DMS114 treated with DMSO at 0.1 percent for 48 hours (cell line): ENCODE measurements at regions not wholly inside any gene's neighbourhood (a gene's known extent, or its start where the extent isn't known, plus 50 kb on each side); places are given as distances from the start of the nearest gene placed in this dataset.
"Not testable (repeated sequence)": the region's sequence is repeated elsewhere in the genome, so short reads cannot be mapped to it uniquely, and the experiment has no call there.

Source experiments
- DNase-seq: peaks from one replicate; lab custom pipeline; 2025; ENCODE audit not compliant: unreplicated experiment; lab: John Stamatoyannopoulos, UW

DNA sequence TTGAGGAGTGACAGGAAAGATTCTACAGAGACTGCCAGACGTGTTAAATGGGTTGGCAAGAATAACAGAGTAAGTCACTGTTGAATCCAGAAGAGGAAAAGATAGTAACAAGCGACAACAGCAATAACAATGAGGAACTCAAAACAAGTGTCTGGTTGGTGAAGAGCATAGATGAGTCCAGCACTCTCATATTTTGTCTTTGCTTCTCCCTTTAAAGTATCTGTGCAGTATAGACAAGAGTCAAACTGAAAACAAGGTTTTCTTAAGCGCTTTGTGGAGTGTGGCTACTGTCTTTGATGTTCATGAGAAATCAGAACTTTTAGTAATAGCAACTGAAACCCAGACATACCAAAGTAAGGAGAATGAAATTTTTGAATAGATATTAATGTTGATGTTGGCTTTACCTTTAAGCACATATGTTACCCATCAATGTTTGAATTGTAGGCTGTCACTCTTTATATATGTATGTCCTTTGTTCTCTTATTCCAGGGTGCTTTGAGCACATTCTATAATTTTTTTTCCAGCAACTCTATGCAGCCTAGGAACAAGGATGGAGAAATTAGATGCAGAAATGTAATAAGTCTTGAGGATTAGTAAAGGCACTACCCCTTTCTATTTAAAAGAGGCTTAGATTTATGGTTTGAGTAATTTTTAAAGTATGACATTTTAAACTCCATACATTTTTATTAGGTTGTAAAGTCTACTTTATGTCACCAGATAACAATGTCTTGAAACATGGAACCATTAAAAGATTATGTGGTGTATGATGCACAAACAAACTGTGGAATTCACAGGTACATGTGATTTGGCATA lies 185.5 kb downstream of the NFKBIZ start:
- DNase-seq = no peak

DNA sequence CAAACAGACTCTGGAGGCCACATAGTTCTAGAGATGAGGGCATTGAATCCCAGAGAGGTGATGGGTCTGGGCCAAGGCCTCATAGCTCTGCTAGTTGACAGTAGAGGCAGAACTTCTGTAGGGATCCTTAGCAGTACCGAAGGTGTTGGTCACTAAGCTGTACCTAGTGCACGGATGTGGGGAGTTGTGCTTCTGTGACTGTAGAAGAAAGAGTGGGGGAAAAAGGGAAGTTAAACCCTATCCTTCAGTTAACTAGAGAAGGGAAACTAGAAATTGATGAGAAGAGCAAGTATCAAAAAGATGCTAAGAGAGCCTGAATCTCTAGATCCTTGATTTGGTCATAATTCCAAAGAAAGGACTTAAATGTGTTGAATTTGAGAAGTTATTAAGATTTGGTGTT lies 186.7 kb downstream of the NFKBIZ start:
- DNase-seq = no peak

DNA sequence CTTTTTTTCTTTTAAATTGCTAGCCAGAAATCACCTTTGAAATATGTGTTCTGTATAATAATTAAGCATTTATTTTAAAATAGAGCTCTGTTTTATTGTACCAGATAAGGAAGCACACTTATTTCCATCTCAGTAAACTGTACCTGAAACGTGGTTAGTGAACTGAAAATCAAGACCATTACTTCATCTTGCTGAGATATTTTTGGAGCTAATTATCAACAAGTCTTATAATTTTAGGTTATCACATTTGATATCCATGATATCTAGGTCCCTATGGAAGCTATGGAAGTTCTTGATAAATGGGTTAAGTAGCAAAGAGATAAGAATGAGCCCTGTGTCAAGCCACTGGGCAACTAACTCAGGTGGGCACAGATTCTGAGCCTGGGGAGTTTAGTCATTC lies 187.2 kb downstream of the NFKBIZ start:
- no peak for DNase-seq

DNA sequence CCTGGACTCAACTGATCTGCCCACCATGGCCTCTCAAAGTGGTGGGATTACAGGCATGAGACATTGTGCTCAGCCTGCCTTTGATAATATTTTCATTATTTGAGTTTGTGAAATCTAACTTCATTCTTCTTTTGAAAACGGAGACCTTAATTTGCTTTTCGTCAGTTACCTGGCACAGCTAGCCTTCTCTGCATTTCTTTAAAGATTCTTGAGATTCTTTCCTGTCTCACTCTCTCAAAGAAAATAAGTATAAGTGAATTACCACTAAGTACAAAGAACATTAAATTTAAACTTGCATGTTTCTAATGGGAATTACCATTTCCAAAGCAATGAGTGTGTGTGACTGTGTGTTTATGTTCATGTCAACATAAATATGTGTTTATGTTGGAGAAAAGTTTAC lies 187.9 kb downstream of the NFKBIZ start:
- no peak for DNase-seq

DNA sequence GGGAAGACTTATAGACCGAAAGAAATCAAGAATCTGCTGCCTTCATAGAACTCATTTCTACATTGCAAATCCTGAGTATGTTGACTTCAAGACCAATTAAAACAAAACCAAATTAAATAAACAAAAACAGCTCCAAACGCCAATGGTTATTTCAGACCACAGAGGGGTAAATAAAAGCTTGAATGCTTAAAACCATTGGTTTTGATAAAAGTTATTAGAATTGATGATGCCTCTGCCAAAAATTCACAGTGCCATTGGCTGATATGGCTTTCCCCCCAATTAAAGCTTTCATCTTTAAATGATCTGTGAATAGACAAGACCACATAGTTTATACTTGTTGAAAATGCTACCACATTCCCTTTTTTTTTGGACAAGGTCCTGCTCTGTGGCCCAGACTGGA lies 188.5 kb downstream of the NFKBIZ start:
- DNase-seq = no peak

DNA sequence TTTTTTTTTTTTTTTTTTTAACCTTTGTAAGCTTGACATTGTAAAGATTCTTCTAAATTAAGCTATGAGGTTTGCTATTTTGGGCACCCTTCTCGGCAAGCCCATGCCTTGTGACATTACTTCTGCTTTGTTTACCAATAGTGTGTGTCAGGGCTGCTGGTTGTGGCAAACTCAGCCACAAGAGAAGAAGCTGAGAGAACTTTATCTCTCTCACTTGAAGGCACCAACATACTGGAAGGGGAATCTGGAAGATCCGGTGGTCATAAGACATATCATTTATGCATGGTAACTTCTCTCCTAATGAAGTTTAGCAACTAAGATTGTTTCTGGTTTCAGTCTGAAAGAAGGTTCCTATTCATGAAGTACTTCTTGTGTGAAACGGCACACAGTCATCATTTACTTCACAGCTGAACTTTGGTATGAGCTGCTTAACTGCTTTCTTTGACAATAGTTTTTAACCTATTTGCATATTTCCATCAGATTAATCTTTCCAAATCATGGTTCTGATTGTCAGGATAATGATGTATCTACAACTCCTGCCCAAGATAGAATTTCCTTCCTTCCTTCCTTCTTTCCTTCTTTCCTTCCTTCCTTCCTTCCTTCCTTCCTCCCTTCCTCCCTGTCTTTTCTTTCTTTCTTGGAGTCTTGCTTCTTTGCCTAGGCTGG lies 189.3 kb downstream of the NFKBIZ start:
- no peak for DNase-seq

DNA sequence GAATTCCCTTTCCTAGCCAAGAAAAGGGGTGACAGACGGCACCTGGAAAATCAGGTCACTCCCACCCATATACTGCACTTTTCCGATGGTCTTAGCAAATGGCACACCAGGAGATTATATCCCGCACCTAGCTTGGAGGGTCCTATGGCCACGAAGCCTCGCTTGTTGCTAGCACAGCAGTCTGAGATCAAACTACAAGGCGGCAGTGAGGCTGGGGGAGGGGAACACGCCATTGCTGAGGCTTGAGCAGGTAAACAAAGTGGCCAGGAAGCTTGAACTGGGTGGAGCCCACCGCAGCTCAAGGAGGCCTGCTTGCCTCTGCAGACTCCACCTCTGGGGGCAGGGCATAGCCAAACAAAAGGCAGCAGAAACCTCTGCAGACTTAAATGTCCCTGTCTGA lies 190.8 kb downstream of the NFKBIZ start:
- DNase-seq = not testable (repeated sequence)

DNA sequence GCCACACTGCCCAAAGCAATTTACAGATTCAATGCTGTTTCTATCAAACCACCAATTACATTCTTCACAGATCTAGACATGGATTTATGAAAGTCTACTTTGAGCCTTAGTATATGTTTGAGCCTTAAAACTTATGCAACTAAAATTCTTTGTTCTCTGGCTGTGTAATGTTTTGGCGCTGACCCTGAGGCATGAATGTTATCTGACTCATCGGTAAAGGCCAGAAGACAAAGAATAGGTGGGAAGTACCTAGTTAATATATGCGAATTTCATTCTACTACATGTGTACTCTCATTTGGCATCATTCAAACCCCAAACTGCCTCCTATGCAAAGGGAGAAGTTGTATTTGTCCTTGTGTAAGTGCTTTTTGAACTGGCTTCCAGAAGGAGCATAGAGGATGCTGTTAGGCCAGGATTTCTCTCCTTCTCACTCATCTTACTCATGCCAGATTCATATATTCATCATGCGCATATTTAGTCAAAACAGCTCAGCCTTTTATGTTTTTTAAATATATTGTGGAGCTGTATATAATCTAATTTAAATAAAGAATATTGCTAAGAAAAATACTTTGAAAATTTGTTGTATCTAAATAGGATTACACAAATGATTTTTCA lies 204.2 kb downstream of the NFKBIZ start:
- no peak for DNase-seq

DNA sequence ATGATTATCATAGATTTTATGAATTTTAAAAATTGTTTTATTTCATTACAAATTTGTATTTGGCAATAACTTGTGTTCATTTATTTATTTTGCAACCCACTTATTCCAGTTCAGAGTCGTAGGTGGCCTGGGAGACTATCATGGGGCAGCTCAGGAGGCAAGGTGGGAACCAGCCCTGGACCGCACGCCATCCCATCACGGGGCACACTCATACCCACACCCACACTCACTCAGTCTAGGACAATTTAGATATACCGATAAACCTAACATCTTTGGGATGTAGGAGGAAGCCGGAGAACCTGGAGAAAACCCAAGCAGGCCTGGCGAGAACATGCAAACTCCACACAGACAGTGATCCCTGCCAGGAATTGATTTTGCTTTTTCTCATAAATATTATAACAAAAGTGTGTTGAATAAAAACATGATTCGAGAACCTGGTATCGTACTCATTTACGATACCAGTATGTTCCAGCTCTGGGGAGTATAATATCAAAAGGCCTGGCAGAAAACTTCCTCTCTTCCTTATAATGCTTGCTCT lies 205.3 kb downstream of the NFKBIZ start:
- no peak for DNase-seq

DNA sequence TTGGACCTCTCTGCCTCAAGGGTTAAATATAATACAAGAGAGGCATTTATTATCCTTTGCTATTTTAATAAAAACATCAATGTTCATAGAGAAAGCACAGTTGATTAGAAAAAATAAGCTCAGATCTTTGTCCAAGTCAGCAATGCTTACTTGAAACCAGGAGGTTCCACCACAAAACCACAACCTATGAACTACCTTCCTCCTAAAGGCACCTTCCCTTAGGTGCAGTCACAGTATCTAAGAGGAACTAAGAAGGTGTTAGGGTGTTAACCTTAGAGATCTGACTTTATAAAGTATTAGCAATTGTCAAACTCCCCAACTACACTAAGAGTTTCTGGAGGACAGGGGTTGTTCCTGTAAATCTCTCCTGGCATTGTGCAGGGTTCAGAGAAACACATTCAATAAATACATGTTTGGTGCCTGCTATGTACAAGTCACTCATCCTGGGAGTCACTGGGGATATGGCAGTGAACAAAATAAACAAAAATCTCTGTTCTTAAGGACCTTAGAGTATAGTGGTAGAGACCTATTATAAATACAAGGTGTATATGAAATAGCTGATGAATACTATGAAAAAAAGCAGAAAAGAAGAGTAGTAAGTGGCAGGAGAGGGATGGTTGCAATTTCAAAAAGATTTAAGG lies 208.6 kb downstream of the NFKBIZ start:
- DNase-seq = no peak

DNA sequence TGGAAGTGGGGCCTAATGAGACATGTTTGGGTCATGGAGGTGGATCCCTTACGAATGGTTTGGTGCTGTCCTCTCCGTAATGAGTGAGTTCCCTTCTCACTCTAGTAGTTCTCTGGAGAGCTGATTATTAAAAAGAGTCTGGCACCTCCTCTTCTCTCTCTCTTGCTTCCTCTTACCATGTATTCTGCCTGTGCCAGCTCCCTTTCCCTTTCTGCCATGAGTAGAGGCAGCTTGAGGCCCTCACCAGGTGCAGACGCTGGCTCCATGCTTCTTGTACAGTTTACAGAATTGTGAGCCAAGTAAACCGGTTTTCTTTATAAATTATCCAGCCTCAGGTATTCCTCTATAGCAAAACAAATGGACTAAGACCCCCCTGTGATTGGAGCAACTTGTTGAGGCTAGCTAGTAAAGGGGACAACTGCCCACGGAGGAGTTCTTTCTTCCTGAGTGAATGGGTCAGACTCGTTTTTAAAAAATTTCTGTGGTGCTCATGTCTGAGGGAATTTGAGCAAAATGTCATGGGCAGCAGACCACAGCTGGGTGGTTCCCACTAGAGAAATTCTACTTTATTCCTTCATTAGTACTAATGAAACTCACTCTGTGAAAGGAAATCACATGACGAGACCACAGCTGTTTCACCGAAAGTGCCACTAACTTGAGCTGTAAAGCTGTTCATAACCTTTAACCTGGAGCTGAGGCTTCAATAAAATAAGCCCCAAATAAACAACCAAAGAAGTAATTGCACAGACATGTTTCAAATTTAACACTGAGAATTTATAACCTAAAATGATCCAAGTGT lies 210.0 kb downstream of the NFKBIZ start:
- DNase-seq = no peak

DNA sequence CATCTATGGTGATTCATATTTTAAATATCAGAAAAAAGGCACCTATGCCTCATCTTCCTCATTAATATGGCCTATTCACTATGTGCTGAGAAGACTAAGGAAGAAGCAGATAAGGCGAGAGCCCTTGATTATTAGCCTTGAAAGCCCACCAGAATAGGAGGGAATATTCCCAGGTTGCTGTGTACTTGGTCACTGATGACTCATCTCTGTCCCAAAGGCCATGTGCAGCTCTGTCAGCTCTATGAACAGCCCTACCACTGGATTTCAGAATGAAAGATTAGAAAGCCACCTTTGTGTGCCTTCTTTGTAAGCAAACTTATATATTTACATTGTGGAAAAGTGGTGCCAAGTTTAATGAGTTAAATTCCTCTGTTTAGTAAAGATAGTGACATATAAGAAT lies 211.5 kb downstream of the NFKBIZ start:
- DNase-seq = no peak

DNA sequence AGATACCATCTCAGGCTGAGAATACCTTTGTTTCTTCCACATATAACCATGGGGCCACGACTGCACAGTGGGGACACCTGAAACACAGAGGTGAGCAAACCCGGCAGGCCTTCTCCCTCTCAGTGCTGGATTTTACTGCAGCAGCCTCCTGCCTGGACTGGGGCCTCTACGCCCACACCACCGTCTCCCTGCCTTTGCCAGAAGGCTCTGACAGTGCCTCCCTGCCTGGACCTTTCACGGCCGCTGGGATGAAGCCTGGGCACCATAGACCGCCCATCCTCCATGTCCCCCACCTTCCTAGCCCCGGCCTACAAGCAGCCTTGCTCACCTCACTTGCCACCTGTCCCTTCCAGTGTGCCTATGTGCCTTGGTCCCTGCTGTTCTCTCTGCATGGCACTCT lies 214.3 kb downstream of the NFKBIZ start:
- DNase-seq = no peak

DNA sequence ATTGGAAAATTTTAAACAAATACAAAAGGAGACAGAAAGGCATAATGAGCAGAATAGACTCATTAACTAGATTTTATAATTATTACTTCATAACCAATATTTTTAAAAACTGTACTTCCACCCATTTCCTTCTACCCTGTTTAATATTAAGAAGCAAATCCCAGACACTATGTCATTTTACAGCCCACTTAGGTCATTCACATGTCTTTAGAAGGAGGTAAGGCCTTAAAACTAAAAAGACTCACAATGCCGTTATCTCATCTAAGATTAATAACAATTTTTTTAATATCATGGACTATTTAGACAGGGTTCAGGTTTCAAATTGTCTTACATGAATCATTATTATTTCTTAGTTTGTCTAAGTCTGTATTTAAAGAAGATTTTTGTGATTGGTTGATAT lies 217.2 kb downstream of the NFKBIZ start:
- DNase-seq = no peak

DNA sequence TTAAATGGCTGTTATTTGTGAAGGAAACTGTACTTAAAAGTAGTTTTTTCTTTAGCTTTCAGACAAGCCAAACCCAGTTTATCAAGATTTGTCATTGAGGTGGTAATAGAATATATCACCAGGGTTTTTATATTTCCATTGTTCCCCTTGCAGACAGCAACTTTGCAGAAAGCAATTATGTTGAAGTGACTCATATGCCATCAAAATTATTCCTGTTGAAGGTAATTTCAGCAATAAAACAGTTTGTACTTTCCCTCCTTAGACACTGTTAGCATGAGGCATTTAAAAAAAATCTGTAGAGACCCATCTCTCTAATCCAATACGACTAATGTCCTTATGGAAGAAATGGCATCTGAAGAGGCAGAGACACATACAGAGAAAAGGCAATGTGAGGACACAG lies 219.0 kb downstream of the NFKBIZ start:
- DNase-seq = no peak

DNA sequence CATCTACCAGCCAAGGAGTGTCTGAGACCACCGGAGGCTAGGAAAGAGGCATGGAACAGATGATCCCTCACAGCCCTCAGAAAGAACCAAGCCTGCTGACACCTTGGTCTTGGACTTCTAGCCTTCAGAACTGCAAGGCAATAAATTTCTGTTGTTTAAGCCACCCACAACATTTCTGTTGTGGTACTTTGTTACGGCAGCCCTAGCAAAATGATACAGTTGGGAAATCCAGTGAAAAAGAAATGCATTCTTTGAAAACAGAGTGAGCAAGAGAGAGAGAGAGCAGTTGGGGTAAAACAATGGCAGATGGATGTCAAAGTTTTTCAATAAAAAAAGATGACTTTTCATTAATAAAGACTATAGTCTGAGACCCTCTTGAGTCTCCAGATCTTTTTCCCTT lies 219.4 kb downstream of the NFKBIZ start:
- no peak for DNase-seq

DNA sequence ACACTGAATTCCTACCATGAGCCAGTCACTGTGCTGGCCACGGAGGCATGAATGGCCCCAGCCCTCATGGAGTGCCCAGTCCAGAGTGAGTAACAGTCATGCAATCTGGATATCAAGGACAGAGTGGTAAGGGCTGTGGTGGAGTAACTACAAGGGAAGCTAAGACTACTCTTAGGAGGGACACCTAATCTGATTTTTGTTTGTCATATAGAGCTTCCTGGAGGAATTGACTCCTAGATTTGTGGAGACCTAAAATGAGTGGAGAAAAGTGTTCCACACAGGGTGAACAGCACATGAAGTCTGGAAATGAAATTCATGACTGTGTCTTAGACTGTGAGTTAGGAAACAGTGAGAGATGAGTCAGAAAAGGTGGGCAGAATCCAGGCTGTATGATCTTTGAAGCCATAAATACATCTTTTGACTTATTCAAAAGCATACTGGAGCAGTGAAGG lies 219.9 kb downstream of the NFKBIZ start:
- no peak for DNase-seq

DNA sequence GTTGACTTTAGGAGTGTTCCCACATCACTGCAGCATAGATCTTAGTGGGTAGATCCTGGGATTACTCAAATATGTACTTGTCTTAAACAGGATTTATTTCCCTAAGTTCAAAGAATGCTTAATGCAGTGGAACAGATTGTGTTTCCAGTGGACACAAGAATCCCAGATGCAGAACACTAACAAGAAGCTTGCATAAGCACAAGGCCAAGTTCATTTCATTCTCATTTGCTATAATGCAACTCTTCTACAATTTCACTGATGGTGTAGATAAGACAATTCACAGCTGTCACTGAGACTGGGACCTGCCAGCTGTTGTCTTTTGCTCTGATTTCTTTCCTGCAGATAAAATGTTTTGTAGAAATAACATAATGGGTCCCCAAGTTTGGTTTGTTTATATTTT lies 225.6 kb downstream of the NFKBIZ start:
- DNase-seq = no peak

DNA sequence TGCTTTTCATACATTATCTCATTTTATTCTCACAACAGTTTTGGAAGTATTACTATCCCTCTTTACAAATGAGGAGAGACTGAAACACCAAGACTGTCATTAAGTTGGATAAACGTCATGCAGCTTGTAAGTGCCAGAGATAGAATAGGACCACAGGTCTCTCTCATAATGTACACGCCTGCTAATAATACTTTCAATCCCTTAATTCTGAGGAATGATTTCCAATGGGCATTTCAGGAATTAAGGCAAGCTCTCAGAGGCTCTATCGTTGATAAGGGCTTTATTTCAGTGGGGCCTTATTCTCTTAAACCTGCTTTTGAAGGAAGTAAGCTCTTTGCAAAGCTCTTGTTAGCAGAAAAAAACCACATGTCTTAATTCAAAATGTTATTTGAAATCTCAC lies 229.1 kb downstream of the NFKBIZ start:
- no peak for DNase-seq
